HG03066 (cell line): ENCODE measurements at regions not wholly inside any gene's neighbourhood (a gene's known extent, or its start where the extent isn't known, plus 50 kb on each side); places are given as distances from the start of the nearest gene placed in this dataset.

Source experiments
- ATAC-seq: cut with Tn5 transposase; IDR thresholded peaks from one replicate; pipeline ENCODE4 v1.9.1; 2021; ENCODE audit warnings: low read depth; ENCODE audit not compliant: unreplicated experiment

DNA sequence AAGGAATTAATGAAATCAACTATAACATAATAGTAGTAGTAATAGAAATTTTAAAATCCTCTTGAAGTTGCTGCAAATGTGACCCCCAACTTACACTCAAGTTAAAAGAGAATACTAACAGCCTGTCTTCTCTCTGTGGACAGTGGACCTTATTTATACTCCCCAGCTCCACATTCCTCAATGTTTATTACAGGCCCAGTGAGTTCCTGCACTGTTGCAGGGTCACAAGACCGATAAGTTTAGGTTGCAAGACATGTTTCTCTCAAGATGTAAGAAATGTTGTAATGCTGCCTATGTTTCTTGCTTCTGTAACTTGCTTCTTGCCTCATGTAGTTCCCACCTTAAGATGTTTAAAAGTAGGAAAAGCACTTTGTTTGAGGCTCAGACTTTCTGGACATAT, 888.1 kb downstream of the PDCD6IP start:
- ATAC-seq = no peak

- no peak for ATAC-seq
Observed at GRCh38 chr3:34687671-34688070, 889.2 kb downstream of the PDCD6IP start.

DNA sequence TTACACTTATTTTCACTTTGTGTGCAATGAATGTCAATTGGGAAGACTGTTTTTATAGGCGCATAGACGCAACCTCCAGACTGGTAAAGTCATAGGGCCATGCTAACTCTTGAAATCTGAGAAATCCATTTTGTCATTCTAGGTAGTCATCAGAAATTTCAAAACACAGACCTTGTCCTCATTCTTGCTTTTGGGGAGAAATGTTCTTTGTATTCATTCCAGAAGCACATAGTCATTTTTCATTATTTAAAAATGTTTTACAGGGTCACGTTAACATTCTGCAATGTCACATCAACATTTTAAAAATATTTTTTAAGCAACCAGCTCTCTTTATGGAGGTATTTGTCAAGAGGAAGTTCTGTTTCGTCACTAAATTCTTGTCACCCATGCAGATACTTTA, 898.4 kb downstream of the PDCD6IP start:
- no peak for ATAC-seq

DNA sequence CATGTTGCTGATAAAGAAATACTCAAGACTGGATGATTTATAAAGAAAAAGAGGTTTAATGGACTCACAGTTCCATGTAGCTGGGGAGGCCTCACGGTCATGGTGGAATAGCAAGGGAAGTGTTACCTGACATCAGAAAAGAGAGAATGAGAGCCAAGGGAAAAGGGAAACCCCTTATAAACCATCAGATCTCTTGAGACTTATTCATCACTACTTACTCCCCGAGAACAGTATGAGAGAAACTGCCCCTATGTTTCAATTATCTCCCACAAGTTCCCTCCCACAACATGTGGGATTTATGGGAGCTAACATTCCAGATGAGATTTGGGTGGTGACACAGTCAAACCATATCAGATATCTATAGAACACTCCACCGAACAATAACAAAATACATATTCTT, 904.6 kb downstream of the PDCD6IP start:
- no peak for ATAC-seq

DNA sequence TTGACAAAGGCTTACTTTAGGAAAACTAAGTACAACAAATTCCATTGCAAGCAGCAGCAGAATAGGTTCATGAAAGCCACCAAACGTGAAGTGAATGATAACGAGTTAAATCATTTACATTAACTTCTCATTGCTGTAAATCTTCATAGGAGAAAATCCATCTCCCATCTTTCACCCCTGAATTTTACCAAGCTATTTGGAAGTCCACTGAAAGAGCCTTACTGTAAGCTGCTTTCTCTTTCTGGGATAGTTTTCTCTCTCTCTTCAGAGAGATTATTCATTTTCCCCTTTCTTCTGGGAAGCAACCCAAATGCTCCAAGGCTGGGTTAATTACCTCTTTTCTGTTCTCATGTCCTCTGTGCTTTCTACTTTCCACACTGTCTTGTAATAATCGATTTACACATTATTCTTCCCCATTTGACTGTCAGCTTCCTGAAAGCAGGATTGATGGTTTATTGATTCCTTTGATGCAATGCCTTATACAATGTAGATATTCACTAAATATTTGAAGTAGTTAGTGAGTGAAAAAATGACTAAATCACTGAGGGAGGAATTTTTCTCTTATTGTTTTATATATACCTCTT, 914.3 kb upstream of the ARPP21 start:
- ATAC-seq = no peak

DNA sequence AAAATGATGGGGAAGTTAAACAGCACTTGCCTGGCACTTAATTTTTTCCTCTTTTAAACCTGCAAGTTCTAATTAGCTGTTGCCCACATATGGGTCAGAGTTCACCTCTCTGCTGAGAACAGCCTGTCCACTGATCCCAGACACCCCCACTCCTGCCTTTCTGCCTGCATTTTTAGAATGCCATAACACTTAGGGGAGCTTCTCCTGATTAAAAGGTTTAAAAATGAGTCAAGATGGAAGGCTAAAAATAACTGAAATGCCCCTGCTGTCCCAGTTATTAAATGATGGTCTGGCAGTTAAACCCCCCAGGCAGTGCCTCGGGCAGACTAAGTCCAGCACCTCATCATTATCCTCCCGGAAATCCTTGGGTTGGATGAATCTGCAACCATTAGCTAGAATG, 913.6 kb upstream of the ARPP21 start:
- no peak for ATAC-seq

DNA sequence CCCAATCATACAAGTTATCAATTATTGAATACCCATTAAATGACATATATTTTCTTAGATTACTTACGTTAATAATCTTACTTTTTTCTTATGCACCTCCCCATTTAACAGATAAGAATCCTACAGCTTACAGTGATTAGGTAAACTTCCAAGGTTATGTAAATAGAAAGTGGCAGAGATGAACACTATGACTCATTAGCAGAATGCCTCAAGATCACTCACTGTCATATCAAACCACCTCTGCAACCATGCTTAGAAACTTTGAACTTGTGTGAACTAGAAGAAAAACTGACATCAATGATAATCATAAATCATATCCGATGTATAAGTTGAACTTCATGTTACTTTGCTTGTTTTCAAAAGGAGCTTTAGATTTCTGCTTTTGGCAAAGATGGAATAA, 911.6 kb upstream of the ARPP21 start:
- ATAC-seq = no peak

- ATAC-seq = no peak
Observed at GRCh38 chr3:34742151-34742550, 897.2 kb upstream of the ARPP21 start.

DNA sequence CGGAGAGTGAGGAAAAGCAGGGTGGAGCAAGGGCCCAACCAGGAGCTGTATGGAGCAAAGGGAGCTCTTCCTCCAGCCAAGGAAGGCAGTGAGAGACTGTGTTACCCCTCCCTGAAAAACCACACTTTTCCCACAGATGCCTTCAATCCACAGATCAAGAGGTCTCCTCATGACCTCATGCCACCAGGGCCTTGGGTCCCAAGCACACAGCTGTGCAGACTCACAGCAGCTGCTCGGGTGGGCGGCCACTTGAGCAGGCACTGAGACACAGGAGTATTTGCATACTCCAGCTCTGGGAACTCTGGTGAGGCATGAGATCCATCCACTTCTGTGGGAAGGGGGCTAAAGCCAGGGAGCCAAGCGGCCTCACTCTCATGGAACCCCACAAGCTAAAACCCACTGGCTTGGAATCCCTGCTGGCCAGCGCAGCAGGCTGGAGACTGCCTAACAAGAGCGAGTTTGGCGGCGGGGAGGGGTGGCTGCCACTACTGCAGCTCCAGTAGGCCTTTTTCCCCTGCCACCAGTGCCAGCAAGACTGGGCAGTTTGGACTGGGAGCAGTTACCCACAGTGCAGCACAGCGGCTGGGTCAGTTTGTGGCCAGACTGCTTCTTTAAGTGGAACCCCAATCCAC, 880.6 kb upstream of the ARPP21 start:
- ATAC-seq = no peak

- no peak for ATAC-seq
Observed at GRCh38 chr3:34777386-34777785, 861.9 kb upstream of the ARPP21 start.

- no peak for ATAC-seq
Observed at GRCh38 chr3:34779092-34779491, 860.2 kb upstream of the ARPP21 start.

DNA sequence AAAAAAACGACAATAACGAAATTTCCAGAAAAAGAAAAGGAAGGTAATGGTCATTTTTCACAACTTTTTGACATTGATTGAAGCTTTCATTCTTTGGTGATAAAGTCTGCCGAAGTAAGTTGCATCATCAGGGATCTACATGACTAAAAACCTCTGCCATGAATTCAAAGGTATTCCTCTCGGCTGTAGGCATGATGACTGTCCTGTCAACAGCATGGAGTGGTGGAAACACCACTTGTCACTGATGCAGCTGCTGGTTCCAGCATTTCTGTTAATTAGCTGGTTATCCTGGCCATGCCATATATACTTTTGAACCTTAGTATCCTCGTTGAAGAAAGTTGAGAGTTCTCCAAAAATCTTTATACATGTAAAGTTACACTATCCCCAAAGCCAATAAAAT, 859.0 kb upstream of the ARPP21 start:
- ATAC-seq = no peak

DNA sequence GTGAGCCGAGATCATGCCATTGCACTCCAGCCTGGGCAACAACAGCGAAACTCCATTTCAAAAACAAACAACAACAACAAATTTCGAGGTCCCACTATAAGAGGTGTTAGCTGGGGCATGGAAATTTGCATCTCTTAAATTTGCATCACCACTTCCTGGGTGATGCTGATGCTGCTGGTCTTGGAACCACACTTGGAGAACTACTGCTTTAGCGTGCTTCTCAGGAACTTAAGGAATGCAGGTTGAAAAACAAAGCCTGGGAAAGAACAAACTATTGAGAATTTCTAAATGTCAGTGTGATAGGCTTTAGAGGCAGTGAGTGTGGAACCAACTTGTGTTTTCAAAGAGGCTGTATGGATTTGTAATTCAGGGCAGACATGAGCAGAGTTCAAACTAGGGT, 858.4 kb upstream of the ARPP21 start:
- no peak for ATAC-seq

- ATAC-seq = no peak
Observed at GRCh38 chr3:34782871-34783270, 856.5 kb upstream of the ARPP21 start.

DNA sequence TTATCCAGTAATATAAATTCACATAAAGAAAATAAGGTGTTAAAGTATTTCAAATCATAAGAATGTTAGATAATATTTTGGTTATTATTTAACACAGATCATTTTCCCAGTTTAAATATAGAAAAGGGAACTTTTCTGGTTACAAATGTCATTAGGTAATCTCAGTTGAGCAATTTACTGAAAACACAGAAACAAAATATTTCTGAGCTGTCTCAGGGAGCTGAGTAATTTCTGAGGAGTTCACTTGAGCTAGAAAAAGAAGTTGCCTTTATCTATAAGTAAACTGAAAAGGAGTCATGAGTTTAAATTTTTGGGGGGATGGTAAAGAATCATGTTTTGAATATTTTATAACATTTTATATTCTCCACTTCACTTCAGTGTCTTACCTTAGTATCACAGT, 855.4 kb upstream of the ARPP21 start:
- no peak for ATAC-seq

DNA sequence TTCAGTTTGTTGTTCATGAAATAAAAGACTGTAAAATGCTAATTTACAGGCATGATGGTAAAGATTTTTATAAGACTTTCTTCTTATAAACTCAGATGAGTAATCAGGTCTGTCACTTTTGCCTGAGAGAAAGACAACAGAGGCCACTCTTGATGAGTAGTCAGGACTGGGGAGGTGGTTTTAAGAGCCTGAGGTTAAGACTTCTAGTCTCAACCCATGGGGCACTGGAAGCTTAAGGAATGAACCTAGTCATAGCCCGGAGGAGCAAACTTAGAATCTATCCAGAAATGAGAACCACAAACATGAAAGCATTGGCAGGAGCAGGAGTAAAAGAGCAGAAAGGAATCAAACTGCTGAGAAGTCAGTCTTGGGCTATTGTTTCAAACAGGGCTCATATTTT, 846.3 kb upstream of the ARPP21 start:
- ATAC-seq = no peak

DNA sequence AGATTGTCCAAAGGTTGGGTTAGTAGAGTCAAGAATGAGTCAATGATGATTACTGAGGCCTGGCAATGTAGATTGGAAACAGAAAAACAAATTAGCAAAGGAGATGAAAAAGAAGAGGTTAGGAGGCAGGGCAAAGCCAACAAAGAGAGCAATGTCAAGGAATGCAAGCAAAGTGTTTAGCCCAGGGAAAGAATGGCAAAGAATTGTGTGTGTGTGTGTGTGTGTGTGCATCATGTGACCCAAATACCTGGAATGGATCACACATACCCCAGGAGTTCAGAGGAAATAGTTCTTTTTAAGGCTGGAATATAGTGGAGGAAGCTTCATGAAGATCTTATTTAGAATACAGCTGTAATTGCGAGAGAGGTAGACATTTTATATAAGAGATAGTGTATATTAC, 831.7 kb upstream of the ARPP21 start:
- ATAC-seq = no peak

GRCh38 chr3:34808287-34808686, 831.0 kb upstream of the ARPP21 start:
- no peak for ATAC-seq

- no peak for ATAC-seq
Observed at GRCh38 chr3:34828847-34829246, 810.5 kb upstream of the ARPP21 start.

- no peak for ATAC-seq
Observed at GRCh38 chr3:34832865-34833508, 806.3 kb upstream of the ARPP21 start.

- ATAC-seq = no peak
Observed at GRCh38 chr3:34837848-34838741, 801.2 kb upstream of the ARPP21 start.
